Hematopoietic multipotent progenitor cell treated with erythropoietin and hydrocortisone succinate and interleukin-3 and kit ligand, for 17 days (in vitro differentiated cells): ENCODE measurements at regions not wholly inside any gene's neighbourhood (a gene's known extent, or its start where the extent isn't known, plus 50 kb on each side); places are given as distances from the start of the nearest gene placed in this dataset.

Experiments
- DNase-seq: peaks from one replicate; pipeline ENCODE4 v3.0.0-alpha.2; 2015; ENCODE audit warnings: low spot score

- DNase-seq, result no peak
Observed at GRCh38 chr2:188220535-188220934, 71.1 kb upstream of the GULP1 start.

DNA sequence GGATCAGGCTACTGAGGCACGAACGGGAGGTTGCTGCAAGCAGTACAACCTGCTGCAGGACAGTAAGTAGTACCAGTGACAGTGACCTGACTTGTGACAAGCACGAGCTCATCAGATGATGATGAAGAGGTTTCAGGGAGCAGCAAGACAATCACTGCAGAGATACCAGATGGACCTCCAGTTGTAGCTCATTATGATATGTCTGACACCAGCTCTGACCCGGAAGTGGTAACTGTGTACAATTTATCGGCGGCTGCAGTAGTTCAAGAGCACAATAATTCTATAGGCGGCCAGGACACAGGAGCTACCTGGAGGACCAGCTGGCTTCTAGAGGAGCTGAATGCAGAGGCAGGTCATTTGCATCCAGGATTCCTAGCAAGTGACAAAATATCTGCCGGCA, 64.0 kb upstream of the GULP1 start:
- DNase-seq, result no peak

DNA sequence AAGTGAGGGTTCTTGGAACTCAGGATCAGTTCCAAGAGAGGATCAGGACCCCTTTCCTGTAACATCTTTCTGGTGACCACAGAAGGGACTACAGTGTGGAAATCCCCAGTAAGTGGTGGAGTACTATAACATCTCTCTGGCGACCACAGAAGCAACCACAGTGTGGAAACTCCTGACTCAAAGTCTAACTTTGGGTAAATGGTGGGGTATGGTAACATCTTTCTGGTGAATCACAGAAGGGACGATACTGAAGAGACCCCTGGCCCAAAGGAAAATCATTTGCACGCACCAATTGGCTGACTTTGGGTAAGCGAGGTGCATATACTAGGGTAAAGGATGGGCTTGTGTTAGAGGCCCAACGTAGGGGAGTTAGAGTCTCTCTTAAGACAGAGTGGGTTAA, 56.3 kb upstream of the GULP1 start:
- DNase-seq, result no peak

DNA sequence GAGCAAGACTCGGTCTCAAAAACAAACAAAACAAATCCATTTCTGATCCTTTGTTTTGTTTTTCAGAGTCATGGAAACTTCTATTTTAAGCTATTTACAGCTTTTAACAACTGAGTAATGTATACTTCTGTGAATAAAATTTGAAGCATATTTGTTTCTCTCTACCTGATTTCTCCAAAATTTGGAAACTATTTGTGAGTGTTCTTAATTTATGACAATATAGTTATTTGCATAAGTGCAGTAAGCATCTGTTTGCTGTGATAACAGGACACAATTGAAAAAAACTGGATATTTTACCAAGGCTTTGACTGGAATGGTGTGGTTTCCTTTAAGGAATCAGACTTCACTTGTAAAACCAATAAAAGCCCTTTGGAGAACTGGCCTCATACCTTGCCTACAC, 53.3 kb upstream of the GULP1 start:
- DNase-seq, result no peak
